OCI-LY1 (cell line): ENCODE measurements at regions not wholly inside any gene's neighbourhood (a gene's known extent, or its start where the extent isn't known, plus 50 kb on each side); places are given as distances from the start of the nearest gene placed in this dataset.

ENCODE experiments used
- H2AFZ ChIP-seq: fragments of 200-600 bp; sonication (generic), shearing (Covaris generic); 2 replicates; pipeline ENCODE4 v1.6.0; 2014; ENCODE audit warnings: antibody characterized with exemption, mild to moderate bottlenecking, low read length
- H3F3A ChIP-seq: fragments of 200-600 bp; sonication (generic), shearing (Covaris generic); 2 replicates; pipeline ENCODE4 v1.6.0; 2014; ENCODE audit warnings: mild to moderate bottlenecking, antibody characterized with exemption, low read length, moderate library complexity; ENCODE audit not compliant: insufficient read depth
- H3K27ac ChIP-seq: fragments of 200-600 bp; sonication (generic); 2 replicates; pipeline ENCODE4 v1.5.1; 2014; ENCODE audit warnings: low read length, mixed run types, mild to moderate bottlenecking, low read depth; ENCODE audit not compliant: poor library complexity, severe bottlenecking
- H3K27me3 ChIP-seq: fragments of 200-600 bp; sonication (generic); 2 replicates; pipeline ENCODE4 v1.6.0; 2014; ENCODE audit warnings: antibody characterized with exemption, mild to moderate bottlenecking, low read length, moderate library complexity; ENCODE audit not compliant: insufficient read depth
- H3K36me3 ChIP-seq: fragments of 200-600 bp; sonication (generic); 2 replicates; pipeline ENCODE4 v1.6.1; 2014; ENCODE audit warnings: mild to moderate bottlenecking, antibody characterized with exemption, low read length, moderate library complexity, mixed read lengths; ENCODE audit not compliant: insufficient read depth
- H3K4me1 ChIP-seq: fragments of 200-600 bp; sonication (generic); 2 replicates; pipeline ENCODE4 v1.5.1; 2014; ENCODE audit warnings: mild to moderate bottlenecking, low read length, moderate library complexity; ENCODE audit not compliant: insufficient read depth, severe bottlenecking
- H3K4me2 ChIP-seq: fragments of 200-600 bp; sonication (generic), shearing (Covaris generic); 2 replicates; pipeline ENCODE4 v1.6.1; 2014; ENCODE audit warnings: low read length
- H3K4me3 ChIP-seq: fragments of 200-600 bp; sonication (generic); 2 replicates; pipeline ENCODE4 v1.5.1; 2014; ENCODE audit warnings: low read length, low read depth, mild to moderate bottlenecking, mixed read lengths; ENCODE audit not compliant: poor library complexity, severe bottlenecking
- H3K79me2 ChIP-seq: fragments of 200-600 bp; shearing (Covaris generic); 2 replicates; pipeline ENCODE4 v1.6.1; 2016; ENCODE audit warnings: mixed run types, low read length, mixed read lengths; ENCODE audit not compliant: insufficient read depth
- H3K9ac ChIP-seq: fragments of 200-600 bp; sonication (generic), shearing (Covaris generic); 2 replicates; pipeline ENCODE4 v1.6.1; 2014; ENCODE audit warnings: mild to moderate bottlenecking, low read length, mixed read lengths
- H3K9me2 ChIP-seq: fragments of 200-600 bp; sonication (generic), shearing (Covaris generic); 2 replicates; pipeline ENCODE4 v1.6.1; 2014; ENCODE audit warnings: low read depth, mild to moderate bottlenecking, low read length, mixed read lengths
- H3K9me3 ChIP-seq: fragments of 200-600 bp; shearing (Covaris generic); 2 replicates; pipeline ENCODE4 v1.6.1; 2014; ENCODE audit warnings: low read length, mixed read lengths
- H4K20me1 ChIP-seq: fragments of 200-600 bp; sonication (generic), shearing (Covaris generic); 2 replicates; pipeline ENCODE4 v1.6.0; 2016; ENCODE audit warnings: mild to moderate bottlenecking, low read length; ENCODE audit not compliant: insufficient read depth
- CTCF ChIP-seq: fragments of 200-600 bp; sonication (generic), shearing (Covaris generic); IDR thresholded peaks from 2 replicates; pipeline ENCODE4 v1.5.1; 2017; ENCODE audit warnings: mild to moderate bottlenecking, antibody characterized with exemption, low read length, moderate library complexity, mixed read lengths
- EZH2 ChIP-seq: fragments of 200-600 bp; sonication (generic), shearing (Covaris generic); IDR thresholded peaks from 2 replicates; pipeline ENCODE4 v1.8.0; 2017; ENCODE audit warnings: borderline replicate concordance, mixed run types, mild to moderate bottlenecking, antibody characterized with exemption, low read length, moderate library complexity, mixed read lengths

- H3K4me3 ChIP-seq: no peak overlapping the region
- H3K36me3 ChIP-seq: no peaks in the 10 kb centered on the region
- H3K4me1 ChIP-seq: no peaks in the 10 kb centered on the region
- H2AFZ ChIP-seq: no peak overlapping the region
- H3K79me2 ChIP-seq: no peaks in the 10 kb centered on the region
- H4K20me1 ChIP-seq: no peaks in the 10 kb centered on the region
- no peak overlapping the region for H3K4me2 ChIP-seq
- H3K27ac ChIP-seq: no peak overlapping the region
- TF ChIP-seq CTCF (no peak), EZH2 (no peak)
- no peaks in the 10 kb centered on the region for H3F3A ChIP-seq
- H3K9me2 ChIP-seq: no peaks in the 10 kb centered on the region
- H3K27me3 ChIP-seq: no peaks in the 10 kb centered on the region
- H3K9ac ChIP-seq: no peak overlapping the region
- no peaks in the 10 kb centered on the region for H3K9me3 ChIP-seq
Observed at GRCh38 chr2:192354512-192355244, 159.9 kb upstream of the TMEFF2 start.

DNA sequence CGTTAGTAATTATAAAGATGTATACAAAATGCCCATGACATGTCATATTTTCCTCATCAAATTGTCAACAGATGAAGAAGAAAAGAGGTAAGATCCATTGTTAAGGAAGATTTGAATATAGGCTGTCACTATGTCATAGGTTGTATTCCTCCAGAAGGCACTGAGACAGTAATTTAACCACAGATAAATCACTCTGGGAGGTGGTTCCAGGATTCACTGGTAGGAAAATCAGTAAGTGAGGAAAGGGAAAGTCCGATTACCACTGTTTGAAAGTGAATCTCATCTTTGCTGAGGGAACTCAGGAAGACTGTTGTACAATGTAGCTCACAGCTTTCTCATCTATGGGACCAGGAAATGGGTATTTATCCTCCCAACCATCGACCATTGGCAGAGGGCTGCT, 152.8 kb upstream of the TMEFF2 start:
- Histone ChIP-seq H3K9ac (no peak overlapping the region), H3K9me2 (no peaks in the 10 kb centered on the region), H3K4me2 (no peak overlapping the region), H3K27ac (no peak overlapping the region), H3K27me3 (no peaks in the 10 kb centered on the region), H3K4me1 (no peaks in the 10 kb centered on the region), H3K79me2 (no peaks in the 10 kb centered on the region), H3F3A (no peaks in the 10 kb centered on the region), H4K20me1 (no peaks in the 10 kb centered on the region), H3K4me3 (no peak overlapping the region), H3K9me3 (no peaks in the 10 kb centered on the region), H2AFZ (no peak overlapping the region), H3K36me3 (no peaks in the 10 kb centered on the region)
- no peak for TF ChIP-seq EZH2
- TF ChIP-seq CTCF: no peak

DNA sequence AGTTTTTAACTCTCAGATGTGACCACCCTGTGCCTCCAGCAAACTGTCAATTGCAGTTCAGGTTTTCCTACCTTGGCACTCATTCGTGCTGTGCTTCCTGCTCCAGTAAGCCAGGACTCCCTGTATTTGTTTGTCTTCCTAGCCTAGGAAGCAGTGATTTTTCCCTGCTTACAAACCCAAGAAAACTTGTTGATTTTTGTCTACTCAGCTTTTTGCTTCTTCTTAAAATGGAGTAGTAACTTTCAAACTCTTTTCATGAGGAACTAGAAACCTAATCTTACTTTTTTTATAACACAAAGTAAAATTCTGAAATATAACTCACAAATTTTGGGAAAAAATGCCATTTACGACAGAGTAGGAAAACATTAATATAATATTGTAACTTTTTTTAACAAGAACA, 150.6 kb upstream of the TMEFF2 start:
- no peak overlapping the region for H3K9ac ChIP-seq
- H3K36me3 ChIP-seq: no peaks in the 10 kb centered on the region
- H3K27me3 ChIP-seq: no peaks in the 10 kb centered on the region
- H3F3A ChIP-seq: no peaks in the 10 kb centered on the region
- H3K9me2 ChIP-seq: no peaks in the 10 kb centered on the region
- no peak overlapping the region for H3K4me3 ChIP-seq
- H2AFZ ChIP-seq: no peak overlapping the region
- H4K20me1 ChIP-seq: no peaks in the 10 kb centered on the region
- no peaks in the 10 kb centered on the region for H3K79me2 ChIP-seq
- H3K27ac ChIP-seq: no peak overlapping the region
- H3K9me3 ChIP-seq: no peaks in the 10 kb centered on the region
- H3K4me1 ChIP-seq: no peaks in the 10 kb centered on the region
- no peak overlapping the region for H3K4me2 ChIP-seq
- TF ChIP-seq CTCF (no peak), EZH2 (no peak)
